Stimulated activated CD4-positive, alpha-beta T cell treated with anti-CD3 and anti-CD28 coated beads, Interleukin-4, amount 100 ng/mL, for 1 hour (primary cell): ENCODE measurements at regions not wholly inside any gene's neighbourhood (a gene's known extent, or its start where the extent isn't known, plus 50 kb on each side); places are given as distances from the start of the nearest gene placed in this dataset.

Source experiments
- DNase-seq: peaks from one replicate; pipeline ENCODE4 v3.0.0-alpha.2; 2020

GRCh38 chr10:80870282-80870681 lies 332.6 kb downstream of the SH2D4B start:
- no peak for DNase-seq

- DNase-seq, result no peak
Measured at GRCh38 chr10:80871083-80871482, 333.4 kb downstream of the SH2D4B start.

- DNase-seq, result no peak
Measured at GRCh38 chr10:80878330-80878729, 340.6 kb downstream of the SH2D4B start.

GRCh38 chr10:80890146-80890545 lies 352.4 kb downstream of the SH2D4B start:
- DNase-seq, result no peak

GRCh38 chr10:80893256-80893655 lies 355.6 kb downstream of the SH2D4B start:
- no peak for DNase-seq

- no peak for DNase-seq
Measured at GRCh38 chr10:80894311-80894791, 356.6 kb downstream of the SH2D4B start.

- DNase-seq, result no peak
Measured at GRCh38 chr10:80894797-80895467, 357.2 kb downstream of the SH2D4B start.

GRCh38 chr10:80896076-80896475 lies 358.4 kb downstream of the SH2D4B start:
- no peak for DNase-seq

- no peak for DNase-seq
Measured at GRCh38 chr10:80896959-80897358, 359.3 kb downstream of the SH2D4B start.

GRCh38 chr10:80900661-80901060 lies 363.0 kb downstream of the SH2D4B start:
- DNase-seq, result no peak

- no peak for DNase-seq
Measured at GRCh38 chr10:80908611-80909010, 370.9 kb downstream of the SH2D4B start.

- no peak for DNase-seq
Measured at GRCh38 chr10:80909254-80909653, 371.6 kb downstream of the SH2D4B start.

- no peak for DNase-seq
Measured at GRCh38 chr10:80917636-80918035, 379.9 kb downstream of the SH2D4B start.

GRCh38 chr10:80921032-80921431 lies 383.3 kb downstream of the SH2D4B start:
- no peak for DNase-seq

GRCh38 chr10:80924063-80924952 lies 386.6 kb downstream of the SH2D4B start:
- DNase-seq, result no peak

GRCh38 chr10:80927419-80928078 lies 389.8 kb downstream of the SH2D4B start:
- no peak for DNase-seq

- DNase-seq, result no peak
Measured at GRCh38 chr10:80938903-80939302, 401.2 kb downstream of the SH2D4B start.

- no peak for DNase-seq
Measured at GRCh38 chr10:80945264-80945880, 407.7 kb downstream of the SH2D4B start.

- no peak for DNase-seq
Measured at GRCh38 chr10:80946073-80946472, 408.4 kb downstream of the SH2D4B start.

- DNase-seq, result no peak
Measured at GRCh38 chr10:80946957-80947726, 409.4 kb downstream of the SH2D4B start.

GRCh38 chr10:80949785-80950184 lies 412.1 kb downstream of the SH2D4B start:
- DNase-seq, result no peak

- no peak for DNase-seq
Measured at GRCh38 chr10:80952436-80952835, 414.7 kb downstream of the SH2D4B start.
